Activated T-cell treated with anti-CD3 and anti-CD28 coated beads for 1 hour (primary cell): ENCODE measurements at regions not wholly inside any gene's neighbourhood (a gene's known extent, or its start where the extent isn't known, plus 50 kb on each side); places are given as distances from the start of the nearest gene placed in this dataset.
"Not testable (repeated sequence)": the region's sequence is repeated elsewhere in the genome, so short reads cannot be mapped to it uniquely, and the experiment has no call there.

Source experiments
- DNase-seq: peaks from one replicate; pipeline ENCODE4 v3.0.0-alpha.2; 2020; ENCODE audit warnings: low read depth

DNA sequence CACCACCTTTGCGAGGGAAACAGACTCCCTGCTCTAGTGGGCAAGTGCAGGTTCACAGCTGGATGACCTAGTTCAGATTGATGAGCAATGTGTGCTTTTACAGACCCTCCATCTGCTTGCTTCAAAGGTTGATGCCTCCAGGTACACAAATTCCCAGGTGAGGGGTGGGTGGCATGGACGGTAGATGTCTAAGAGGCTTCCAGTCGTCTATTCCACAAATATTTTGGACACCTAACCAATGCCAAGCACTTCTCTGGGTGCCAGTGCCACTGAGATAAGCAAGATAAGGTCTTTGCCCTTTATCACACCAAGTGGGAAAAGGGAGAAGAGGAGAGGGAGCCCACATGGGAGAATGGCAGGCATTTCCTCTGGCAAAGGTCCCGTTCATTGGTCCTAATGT, 316.6 kb upstream of the CDH5 start:
- no peak for DNase-seq

DNA sequence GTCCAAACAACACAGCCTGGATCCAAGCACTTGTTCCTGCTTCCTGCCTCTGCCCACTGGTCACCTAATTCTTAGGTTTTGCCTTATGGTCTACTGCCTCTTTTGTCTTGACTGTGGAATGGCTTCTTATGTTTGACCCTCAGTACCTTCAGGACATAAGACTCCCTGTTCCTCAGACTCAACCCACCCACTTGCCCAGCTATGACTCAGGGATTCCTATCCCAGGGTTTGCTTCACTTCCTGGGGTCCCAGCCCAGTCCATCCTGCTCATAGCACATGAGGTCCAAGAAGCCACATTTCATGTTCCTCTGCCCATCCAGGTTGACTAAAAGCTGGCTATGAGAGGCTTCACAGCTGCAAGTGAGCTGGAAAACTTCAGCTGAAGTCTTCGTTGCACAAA, 320.9 kb upstream of the CDH5 start:
- no peak for DNase-seq

DNA sequence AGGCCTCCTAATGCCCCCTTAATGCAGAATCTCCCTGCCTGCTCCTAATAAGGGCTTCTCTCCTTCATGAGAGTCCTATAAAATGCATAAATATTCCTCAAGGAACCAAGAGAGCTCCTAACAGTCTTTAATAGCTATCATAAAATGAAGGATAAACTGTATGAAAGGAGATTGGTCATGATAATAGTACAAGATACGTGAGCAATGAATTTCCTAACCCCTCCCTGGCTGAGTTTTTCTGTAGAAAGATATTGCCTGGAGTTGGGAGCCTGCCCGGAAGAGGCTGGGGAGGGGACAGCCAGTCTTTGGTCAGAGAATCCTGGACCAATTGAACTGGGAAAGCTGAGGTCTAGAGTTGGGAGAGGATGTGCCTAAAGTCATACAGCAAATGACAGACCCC, 321.9 kb upstream of the CDH5 start:
- DNase-seq = no peak

DNA sequence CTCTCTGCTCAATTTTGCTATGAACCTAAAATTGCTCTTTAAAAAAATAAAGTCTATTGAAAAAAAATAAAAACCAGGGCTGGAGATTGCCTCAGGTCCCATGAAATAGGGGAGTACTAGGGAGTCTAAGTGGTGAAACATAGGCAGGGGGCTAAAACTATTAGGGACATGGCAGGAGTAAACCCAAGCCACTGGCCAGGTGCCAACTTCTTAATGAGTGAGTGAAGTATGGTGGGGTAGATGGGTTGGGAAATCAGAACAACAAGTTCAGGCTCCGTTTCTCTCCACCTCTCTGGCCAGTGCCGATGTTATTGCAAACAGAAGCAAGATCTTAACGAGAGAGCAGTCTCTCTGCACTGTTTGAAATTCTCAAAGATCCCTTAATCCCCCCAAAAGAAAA, 322.4 kb upstream of the CDH5 start:
- DNase-seq = no peak

DNA sequence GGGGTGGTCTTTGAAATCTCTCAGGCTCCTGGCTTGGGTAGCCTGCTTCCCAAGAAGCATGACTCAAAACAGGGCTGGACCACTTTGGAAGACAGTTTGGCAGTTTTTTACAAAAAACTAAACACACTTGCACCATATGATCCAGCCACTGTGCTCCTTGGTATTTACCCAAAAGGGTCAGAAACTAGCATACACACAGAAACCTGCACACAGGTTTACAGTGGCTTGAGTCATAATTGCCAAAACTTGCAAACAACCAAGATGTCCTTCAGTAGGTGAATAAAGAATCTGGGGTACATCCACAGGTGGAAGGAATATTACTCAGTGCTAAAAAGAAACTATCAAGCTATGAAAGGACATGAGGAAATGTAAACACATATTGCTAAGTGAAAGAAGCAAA, 323.2 kb upstream of the CDH5 start:
- DNase-seq = no peak

DNA sequence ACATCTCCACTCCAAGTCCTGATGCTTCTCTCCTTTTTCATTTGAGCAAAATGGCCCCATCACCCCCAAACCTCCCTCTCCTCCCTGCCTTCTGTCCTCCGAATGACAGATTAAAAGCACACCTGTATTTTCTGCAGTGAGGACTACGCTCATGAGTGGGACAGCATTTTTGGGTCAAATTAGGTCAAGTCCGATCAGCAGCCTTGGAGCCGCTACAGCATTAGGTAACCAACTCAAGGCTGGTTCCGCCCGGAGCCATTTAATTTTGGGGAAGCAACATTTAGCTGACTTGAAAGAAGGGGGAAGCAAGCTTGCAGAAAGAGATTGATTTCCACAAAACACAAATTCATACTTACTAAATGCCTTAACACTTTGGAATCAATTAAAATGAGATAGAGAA, 324.1 kb upstream of the CDH5 start:
- DNase-seq = no peak

DNA sequence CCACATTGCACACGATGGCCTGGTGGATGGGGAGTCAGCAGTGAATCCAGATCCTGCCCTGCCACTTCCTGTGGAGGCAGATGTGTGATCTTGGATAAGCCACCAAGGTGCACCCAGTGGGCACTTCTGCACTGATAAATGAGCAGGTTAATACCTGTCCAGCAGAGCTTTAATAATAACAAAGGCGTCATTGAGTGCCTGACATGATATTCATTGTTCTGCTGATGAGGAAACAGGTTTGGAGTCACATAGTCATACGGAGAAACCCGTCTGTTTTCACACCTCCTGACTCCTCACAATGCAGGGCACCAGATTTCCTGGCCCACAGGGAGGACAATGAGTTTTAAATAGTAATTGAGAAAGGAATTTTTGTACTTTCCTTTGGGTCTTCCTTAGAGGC, 324.6 kb upstream of the CDH5 start:
- no peak for DNase-seq

DNA sequence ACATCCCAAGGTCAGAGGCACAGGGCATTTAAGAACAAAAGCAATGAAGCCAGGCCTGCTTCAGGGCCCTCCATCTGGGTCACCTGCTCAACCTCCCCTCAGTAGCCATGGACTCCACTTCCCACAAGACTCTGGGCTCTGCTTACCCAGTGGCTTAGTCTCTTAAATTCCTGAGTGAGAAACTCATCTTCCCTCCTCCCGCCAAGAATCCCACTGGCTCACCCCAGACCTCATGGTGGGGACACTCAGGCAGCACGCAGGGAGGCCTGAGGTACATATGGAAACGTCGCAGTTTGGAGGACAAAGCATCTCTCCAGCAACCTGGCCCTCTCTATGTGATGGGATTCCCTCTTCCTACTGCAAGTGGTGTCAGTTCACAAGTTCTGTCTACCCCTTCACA, 326.7 kb upstream of the CDH5 start:
- no peak for DNase-seq

DNA sequence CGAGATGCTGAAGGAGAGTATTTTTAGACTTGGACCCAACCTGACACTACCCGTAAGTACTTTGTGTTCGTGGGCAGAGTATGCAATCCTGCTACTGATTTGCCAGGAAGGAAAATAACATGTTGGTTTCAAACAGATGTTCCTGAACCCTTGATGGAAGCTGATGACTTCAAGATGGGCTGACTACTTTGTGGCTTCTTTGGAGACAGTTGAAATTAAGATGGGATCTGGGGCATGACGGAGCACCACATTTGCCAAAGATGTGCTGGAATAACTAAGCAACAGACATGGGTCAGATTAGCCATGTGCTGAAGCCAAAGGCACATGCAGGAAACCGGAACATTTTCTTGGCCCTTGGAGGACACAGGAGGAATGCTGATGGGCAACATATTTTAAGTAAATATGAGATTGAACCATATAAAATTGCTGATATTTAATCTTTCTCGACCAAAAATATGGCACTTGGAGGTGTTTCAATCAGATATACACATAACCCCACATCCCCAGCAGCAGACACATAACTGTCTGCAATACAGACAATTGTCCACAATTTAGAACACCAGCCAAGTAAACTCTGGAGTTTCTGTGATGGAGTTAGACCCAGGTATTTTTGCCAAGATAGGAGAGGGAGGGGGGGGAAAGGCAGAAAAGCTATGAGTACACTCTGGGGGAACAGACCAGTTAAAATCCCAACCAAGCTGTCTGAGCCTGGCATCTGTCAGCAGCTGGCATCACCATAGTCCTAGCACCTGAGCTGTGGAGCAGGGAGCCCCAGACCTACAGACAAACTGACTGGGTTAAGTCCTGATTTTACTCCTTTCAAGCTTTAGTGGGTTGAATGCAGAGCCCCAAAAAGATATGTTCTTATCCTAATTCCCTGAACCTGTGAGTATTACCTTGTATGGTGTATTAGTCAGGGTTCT, 329.4 kb upstream of the CDH5 start:
- no peak for DNase-seq

DNA sequence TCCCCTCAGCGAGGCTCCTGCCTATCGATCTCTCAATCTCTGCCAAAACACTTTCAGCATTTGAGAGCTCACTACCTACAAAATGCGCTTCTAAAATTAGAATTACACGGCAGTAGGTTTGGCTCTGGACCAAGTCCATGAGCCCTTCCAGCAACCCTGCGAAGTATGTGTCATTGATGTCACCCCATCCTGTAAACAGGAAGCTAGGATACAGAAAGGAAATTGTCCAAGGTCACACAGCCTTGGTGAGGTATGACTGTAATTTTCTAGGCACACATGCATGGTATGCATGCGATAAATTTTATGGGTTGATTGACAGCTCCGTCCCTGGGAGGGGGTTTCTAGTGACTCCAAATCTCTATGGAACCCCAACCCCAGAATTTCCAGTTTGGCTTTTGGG, 330.3 kb upstream of the CDH5 start:
- DNase-seq = no peak

DNA sequence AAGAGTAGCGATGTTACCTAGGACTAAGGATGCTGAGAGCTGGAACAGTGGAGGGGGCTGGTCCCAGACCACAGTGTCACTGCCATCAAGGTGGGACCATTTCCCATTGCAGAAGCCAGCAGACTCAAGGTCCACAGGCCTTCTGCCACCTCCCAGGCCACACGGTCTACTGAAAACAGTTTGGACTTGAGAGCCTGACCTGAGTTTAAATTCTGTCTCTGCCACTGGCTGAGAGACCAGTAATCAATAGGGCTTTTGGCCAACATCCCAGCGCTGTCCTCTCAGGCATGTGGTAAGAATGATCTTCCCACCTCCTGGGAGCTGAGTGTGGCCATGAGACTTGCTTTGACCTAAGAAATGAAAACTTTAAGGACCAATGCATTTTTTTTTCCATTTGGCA, 331.4 kb upstream of the CDH5 start:
- DNase-seq = no peak

DNA sequence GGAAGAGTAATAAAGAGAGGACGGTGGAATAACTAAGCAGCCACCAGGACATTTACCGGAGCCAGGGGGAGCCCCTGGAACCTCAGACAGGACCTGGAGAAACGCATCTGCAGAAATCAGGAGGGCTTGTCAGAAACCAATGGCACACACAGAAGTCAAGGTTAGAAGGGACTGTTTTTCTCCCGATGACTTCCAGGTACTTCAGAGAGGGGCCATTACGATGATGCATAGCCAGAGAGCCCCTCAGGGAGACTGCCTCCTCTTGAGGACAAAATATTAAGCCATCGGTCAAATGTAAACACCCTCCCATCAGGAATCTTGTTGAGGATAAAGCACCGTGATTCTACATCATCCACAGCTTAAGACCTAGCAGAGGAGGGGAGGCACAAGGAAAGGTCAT, 333.6 kb upstream of the CDH5 start:
- no peak for DNase-seq

DNA sequence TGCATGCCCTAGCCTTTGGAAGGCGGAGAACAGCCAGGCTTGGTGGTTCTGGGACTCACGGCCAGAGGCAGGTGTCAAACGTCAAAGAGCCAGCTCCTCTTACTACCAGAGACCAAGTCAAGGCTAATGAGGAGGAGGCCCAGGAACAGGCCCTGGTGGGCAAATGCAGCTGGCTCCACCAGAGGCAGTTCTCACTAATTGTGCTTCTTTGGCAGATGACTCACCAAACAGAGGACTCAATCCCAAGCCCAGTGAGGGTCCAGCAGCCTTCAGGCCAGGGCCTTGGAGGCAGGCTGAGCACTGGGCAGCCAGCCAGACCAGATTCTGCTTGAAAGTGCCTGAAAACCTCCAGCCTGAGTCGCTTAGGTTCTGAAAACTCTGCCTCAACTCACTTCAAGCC, 336.5 kb upstream of the CDH5 start:
- DNase-seq = no peak

DNA sequence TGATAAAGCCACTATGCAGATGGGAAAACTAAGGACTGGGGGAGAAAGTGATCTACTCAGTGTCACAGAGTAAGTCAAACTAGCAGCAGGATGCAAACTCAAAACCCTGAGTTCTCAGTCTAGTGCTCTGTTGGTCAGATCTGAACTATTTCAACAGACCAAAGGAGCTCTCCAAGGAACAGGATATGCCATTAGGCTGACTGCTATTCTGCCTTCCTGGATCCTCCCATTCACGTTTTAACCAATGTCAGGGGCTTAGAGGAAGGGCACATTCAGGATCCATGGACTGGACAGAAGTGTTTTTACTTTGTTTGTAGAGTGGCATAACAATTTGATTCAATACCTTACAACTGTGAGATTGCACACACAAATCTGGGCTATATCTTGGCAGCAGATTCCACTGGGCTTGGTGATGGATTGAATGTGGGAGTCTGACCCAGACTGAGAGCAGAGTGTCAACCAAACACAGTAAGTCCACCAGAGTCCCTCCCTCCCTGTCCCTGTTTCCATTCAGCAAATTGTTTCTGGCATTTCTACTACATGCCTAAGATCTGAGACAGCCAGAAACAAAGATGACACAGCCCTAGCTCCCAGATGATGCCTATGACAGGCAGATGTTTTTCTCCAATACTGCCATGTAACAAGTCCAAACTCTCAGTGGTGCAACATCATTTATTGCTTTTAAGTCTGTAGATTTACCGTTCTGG, 337.8 kb upstream of the CDH5 start:
- DNase-seq = no peak

DNA sequence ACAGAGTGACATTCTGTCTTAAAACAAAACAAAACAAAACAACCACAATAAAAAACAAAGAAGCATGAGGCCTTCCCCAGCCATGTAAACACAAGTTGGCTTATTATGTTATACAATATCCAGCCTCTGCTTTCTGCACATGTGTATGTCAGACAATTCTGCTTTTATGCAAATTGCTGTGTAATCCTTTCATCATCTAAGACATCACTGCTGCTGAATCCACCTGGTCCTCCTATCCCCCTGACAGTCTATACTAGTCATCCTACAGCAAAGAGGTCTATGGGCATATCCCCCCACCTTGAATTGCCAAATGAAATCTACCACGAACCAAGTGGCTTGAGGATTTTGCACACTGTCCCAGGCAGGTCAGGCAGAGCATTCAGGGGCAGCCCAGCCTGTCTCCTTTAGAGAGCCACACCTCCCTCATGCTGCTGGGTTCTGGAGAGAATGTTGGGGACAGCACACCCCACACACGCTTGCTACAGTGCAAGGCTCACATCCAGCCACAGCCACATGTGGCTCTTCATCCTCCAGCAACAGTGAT, 339.6 kb upstream of the CDH5 start:
- DNase-seq = no peak

DNA sequence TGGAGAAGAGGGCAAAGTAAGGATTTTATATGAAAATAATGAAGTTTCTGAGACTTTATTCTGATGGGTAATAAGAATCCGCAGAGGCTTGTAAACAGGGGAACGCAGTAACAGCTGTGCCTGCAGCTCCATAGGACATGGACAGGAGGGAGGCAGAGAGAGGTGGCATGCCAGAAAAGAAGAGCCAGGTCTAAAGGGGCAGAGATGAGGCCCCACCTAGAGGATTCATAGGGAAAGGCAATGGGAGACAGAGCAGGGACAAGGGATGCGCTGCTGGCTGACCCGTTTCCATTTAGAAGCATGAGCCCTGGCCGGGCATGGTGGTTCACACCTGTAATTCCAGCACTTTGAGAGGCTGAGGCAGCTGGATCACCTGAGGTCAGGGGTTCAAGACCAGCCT, 340.3 kb upstream of the CDH5 start:
- no peak for DNase-seq

DNA sequence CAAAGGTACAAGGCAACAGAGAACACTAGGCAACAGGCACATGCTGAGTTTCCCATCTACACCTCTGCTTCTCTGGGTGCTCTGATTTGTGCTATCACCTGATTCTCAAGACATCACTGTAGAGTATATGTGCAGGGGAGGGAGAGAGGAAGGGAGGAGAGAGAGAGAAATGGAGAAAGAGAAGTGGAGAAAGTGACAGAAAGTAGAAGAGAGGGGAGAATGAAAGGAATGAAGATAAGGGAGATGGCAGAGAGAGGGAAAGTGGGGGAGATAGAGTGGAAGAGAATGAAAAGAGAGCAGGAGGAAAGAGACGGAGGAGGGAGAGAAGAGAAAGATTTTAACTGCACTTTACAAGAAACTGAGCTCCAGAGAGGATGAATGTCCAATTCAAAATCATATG, 340.7 kb upstream of the CDH5 start:
- no peak for DNase-seq

DNA sequence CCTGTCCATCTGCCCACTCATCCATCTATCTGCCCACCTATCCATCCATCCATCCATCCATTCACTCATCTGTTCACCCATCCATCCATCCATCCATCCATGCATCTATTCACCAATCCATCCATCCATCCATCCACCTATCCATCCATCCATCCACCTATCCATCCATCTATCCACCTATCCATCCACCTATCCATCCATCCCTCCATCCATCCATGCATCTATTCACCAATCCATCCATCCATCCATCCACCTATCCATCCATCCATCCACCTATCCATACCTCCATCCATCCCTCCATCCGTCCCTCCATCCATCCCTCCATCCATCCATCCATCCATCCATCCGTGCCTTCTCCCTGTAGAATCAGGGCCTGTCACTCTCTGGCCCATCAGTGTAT, 341.9 kb upstream of the CDH5 start:
- not testable (repeated sequence) for DNase-seq

DNA sequence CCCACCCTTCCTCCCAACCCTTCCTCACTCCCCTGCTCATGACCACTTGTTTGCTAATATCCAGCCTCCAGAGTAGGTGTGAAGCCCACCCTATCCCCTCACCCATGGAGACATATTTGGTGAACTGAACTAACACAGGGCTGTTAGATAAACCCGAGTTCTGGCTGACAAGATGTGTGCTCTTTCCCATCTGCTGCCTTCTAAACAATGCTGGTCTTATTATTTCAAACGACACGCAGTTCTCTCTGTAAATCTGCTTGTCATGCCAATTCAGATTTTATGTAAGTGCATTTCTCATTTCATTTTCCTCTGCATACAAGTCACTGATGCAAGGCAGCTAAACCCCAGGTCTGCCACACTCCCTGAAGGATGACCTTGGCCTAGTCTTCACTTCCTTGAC, 343.0 kb upstream of the CDH5 start:
- no peak for DNase-seq

DNA sequence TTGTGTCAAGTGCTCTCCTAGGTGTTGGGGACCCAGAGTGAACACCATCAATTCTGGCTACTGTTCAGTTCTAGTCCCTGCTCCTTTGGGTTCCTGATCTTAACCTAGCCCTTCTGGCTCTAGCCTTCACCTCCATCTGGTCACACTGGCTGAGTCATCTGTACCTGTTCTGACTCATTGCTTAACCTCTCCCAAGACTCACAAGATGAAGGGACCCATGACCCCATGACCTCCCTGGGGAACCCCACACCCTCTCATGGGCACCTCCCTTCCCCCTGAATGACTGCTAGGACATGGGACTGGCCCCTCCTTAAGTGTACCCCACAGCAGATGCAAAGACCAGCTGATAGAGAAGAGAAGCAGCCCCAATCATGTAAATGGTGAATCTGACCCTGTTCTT, 345.8 kb upstream of the CDH5 start:
- DNase-seq = no peak

DNA sequence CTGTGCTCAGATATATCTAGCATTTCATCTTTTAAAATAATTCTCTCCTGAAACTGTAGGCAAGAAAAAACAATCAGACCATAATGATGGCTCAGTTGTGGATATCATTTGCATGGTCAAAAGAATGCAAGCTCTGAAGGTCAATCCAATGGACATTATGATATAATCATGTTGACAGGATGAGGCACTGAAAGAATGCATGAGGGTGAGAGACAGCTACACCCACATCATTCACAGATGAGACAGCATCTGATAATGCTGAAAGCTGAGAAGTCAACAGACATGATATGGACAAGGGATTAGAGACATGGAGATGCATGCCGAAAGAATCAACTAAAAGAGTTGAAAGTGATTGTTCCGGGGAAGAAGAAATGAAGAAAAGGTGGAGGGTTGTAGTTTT, 346.4 kb upstream of the CDH5 start:
- no peak for DNase-seq

DNA sequence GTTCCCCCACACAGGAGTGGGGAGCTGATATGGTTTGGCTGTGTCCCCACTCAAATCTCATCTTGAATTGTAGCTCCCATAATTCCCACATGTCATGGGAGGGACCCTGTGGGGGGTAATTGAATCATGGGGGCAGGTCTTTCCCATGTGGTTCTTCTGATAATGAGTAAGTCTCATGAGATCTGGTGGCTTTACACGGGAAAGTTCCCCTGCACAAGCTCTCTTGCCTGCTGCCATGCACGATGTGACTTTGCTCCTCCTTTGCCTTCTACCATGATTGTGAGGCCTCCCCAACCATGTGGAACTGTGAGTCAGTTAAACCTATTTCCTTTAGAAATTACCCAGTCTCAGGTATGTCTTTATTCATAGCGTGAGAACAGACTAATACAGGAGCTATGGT, 347.0 kb upstream of the CDH5 start:
- DNase-seq = not testable (repeated sequence)

DNA sequence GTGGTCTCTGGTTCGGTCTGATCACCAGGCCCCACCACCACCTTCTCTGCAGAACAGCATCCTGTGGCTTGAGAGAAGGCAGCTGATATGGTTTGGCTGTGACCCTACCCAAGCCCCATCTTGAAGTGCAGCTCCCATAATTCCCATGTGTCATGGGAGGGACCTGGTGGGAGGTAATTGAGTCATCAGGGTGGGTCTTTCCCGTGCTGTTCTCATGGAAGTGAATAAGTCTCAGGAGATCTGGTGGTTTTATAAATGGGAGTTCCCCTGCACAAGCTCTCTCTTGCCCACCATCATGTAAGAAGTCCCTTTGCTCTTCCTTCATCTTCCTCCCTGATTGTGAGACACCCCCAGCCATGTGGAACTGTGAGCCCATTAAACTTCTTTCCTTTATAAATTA, 352.3 kb upstream of the CDH5 start:
- no peak for DNase-seq
